ENCODE measurements at regions not wholly inside any gene's neighbourhood (a gene's known extent, or its start where the extent isn't known, plus 50 kb on each side); places are given as distances from the start of the nearest gene placed in this dataset.

GRCh38 chr4:188612659-188613058 lies 473.4 kb downstream of the TRIML1 start:
- H3K4me3 ChIP-seq = no peak overlapping the region
- no peaks in the 10 kb centered on the region for H3K36me3 ChIP-seq
- no peaks in the 10 kb centered on the region for H3K9me3 ChIP-seq (replicated peaks)
- H3K4me1 ChIP-seq (replicated peaks) = no peaks in the 10 kb centered on the region
- no peak overlapping the region for H3K27ac ChIP-seq
- DNase-seq (ENCODE audit: low read depth in 1 of 2, low spot score in 2 of 2) = no peak
- H3K27me3 ChIP-seq (replicated peaks) = no peaks in the 10 kb centered on the region

GRCh38 chr4:188613976-188614375 lies 474.7 kb downstream of the TRIML1 start:
- no peak for DNase-seq (ENCODE audit: low read depth in 1 of 2, low spot score in 2 of 2)
- Histone ChIP-seq H3K9me3 (replicated peaks) (no peaks in the 10 kb centered on the region), H3K27ac (no peak overlapping the region), H3K4me3 (no peak overlapping the region), H3K4me1 (replicated peaks) (no peaks in the 10 kb centered on the region), H3K27me3 (replicated peaks) (no peaks in the 10 kb centered on the region), H3K36me3 (no peaks in the 10 kb centered on the region)

- no peak for DNase-seq (ENCODE audit: low read depth in 1 of 2, low spot score in 2 of 2)
- Histone ChIP-seq H3K9me3 (replicated peaks) (no peaks in the 10 kb centered on the region; the same call in 1 of the 2 replicates), H3K27me3 (replicated peaks) (no peaks in the 10 kb centered on the region), H3K27ac (no peak overlapping the region), H3K36me3 (no peaks in the 10 kb centered on the region), H3K4me1 (replicated peaks) (no peaks in the 10 kb centered on the region), H3K4me3 (no peak overlapping the region)
These were observed 480.4 kb downstream of the TRIML1 start for GRCh38 chr4:188619456-188620149.

- H3K36me3 ChIP-seq = no peaks in the 10 kb centered on the region
- no peaks in the 10 kb centered on the region for H3K27me3 ChIP-seq (replicated peaks)
- no peak overlapping the region for H3K4me3 ChIP-seq
- no peak overlapping the region for H3K27ac ChIP-seq
- no peaks in the 10 kb centered on the region for H3K4me1 ChIP-seq (replicated peaks)
- no peaks in the 10 kb centered on the region; the same call in 1 of the 2 replicates for H3K9me3 ChIP-seq (replicated peaks)
- DNase-seq (ENCODE audit: low read depth in 1 of 2, low spot score in 2 of 2) = no peak
These were observed 481.4 kb downstream of the TRIML1 start for GRCh38 chr4:188620608-188621007.

GRCh38 chr4:188623314-188623854 lies 484.1 kb downstream of the TRIML1 start:
- no peak for DNase-seq (ENCODE audit: low read depth in 1 of 2, low spot score in 2 of 2)
- Histone ChIP-seq H3K27ac (no peak overlapping the region), H3K27me3 (replicated peaks) (no peaks in the 10 kb centered on the region), H3K4me1 (replicated peaks) (no peaks in the 10 kb centered on the region), H3K9me3 (replicated peaks) (no peaks in the 10 kb centered on the region; the same call in 1 of the 2 replicates), H3K4me3 (no peak overlapping the region), H3K36me3 (no peaks in the 10 kb centered on the region)

GRCh38 chr4:188624370-188624769 lies 485.1 kb downstream of the TRIML1 start:
- Histone ChIP-seq H3K36me3 (no peaks in the 10 kb centered on the region), H3K27ac (no peak overlapping the region), H3K4me3 (no peak overlapping the region), H3K4me1 (replicated peaks) (no peaks in the 10 kb centered on the region), H3K27me3 (replicated peaks) (no peaks in the 10 kb centered on the region), H3K9me3 (replicated peaks) (no peaks in the 10 kb centered on the region; the same call in 1 of the 2 replicates)
- no peak for DNase-seq (ENCODE audit: low read depth in 1 of 2, low spot score in 2 of 2)

GRCh38 chr4:188627892-188628291 lies 488.7 kb downstream of the TRIML1 start:
- Histone ChIP-seq H3K27ac (no peak overlapping the region), H3K36me3 (no peaks in the 10 kb centered on the region), H3K9me3 (replicated peaks) (0 out of 2 replicates have a peak, but pooled peaks cover 3% of the 10 kb centered on the region), H3K27me3 (replicated peaks) (no peaks in the 10 kb centered on the region), H3K4me1 (replicated peaks) (no peaks in the 10 kb centered on the region), H3K4me3 (no peak overlapping the region)
- no peak for DNase-seq (ENCODE audit: low read depth in 1 of 2, low spot score in 2 of 2)

GRCh38 chr4:188639479-188640100 lies 500.3 kb downstream of the TRIML1 start:
- H3K4me1 ChIP-seq (replicated peaks) = no peaks in the 10 kb centered on the region
- H3K36me3 ChIP-seq = no peaks in the 10 kb centered on the region
- H3K4me3 ChIP-seq = no peak overlapping the region
- no peaks in the 10 kb centered on the region for H3K27me3 ChIP-seq (replicated peaks)
- no peaks in the 10 kb centered on the region for H3K9me3 ChIP-seq (replicated peaks)
- no peak for DNase-seq (ENCODE audit: low read depth in 1 of 2, low spot score in 2 of 2)
- H3K27ac ChIP-seq = no peak overlapping the region

GRCh38 chr4:188647820-188648370 lies 508.7 kb downstream of the TRIML1 start:
- Histone ChIP-seq H3K27ac (no peak overlapping the region), H3K4me1 (replicated peaks) (no peaks in the 10 kb centered on the region), H3K9me3 (replicated peaks) (no peaks in the 10 kb centered on the region), H3K27me3 (replicated peaks) (no peaks in the 10 kb centered on the region), H3K4me3 (no peak overlapping the region), H3K36me3 (no peaks in the 10 kb centered on the region)
- DNase-seq (ENCODE audit: low read depth in 1 of 2, low spot score in 2 of 2) = no peak

GRCh38 chr4:188649635-188650034 lies 510.4 kb downstream of the TRIML1 start:
- H3K4me1 ChIP-seq (replicated peaks) = no peaks in the 10 kb centered on the region
- H3K36me3 ChIP-seq = no peaks in the 10 kb centered on the region
- H3K27ac ChIP-seq = no peak overlapping the region
- H3K4me3 ChIP-seq = no peak overlapping the region
- H3K27me3 ChIP-seq (replicated peaks) = no peaks in the 10 kb centered on the region
- DNase-seq (ENCODE audit: low read depth in 1 of 2, low spot score in 2 of 2) = no peak
- H3K9me3 ChIP-seq (replicated peaks) = no peaks in the 10 kb centered on the region

GRCh38 chr4:188650516-188650915 lies 511.3 kb downstream of the TRIML1 start:
- Histone ChIP-seq H3K36me3 (no peaks in the 10 kb centered on the region), H3K4me1 (replicated peaks) (no peaks in the 10 kb centered on the region), H3K9me3 (replicated peaks) (no peaks in the 10 kb centered on the region), H3K27ac (no peak overlapping the region), H3K27me3 (replicated peaks) (no peaks in the 10 kb centered on the region), H3K4me3 (no peak overlapping the region)
- DNase-seq (ENCODE audit: low read depth in 1 of 2, low spot score in 2 of 2) = no peak

GRCh38 chr4:188657365-188657764 lies 518.1 kb downstream of the TRIML1 start:
- DNase-seq (ENCODE audit: low read depth in 1 of 2, low spot score in 2 of 2) = no peak

GRCh38 chr4:188658958-188659522 lies 519.8 kb downstream of the TRIML1 start:
- Histone ChIP-seq H3K36me3 (no peaks in the 10 kb centered on the region), H3K27ac (no peak overlapping the region), H3K4me3 (no peak overlapping the region), H3K27me3 (replicated peaks) (no peaks in the 10 kb centered on the region), H3K9me3 (replicated peaks) (no peaks in the 10 kb centered on the region), H3K4me1 (replicated peaks) (no peaks in the 10 kb centered on the region)
- no peak for DNase-seq (ENCODE audit: low read depth in 1 of 2, low spot score in 2 of 2)

More at GRCh38 chr4:188657365-188657764, 518.1 kb downstream of the TRIML1 start:
- Histone ChIP-seq H3K4me3 (no peak overlapping the region), H3K4me1 (replicated peaks) (no peaks in the 10 kb centered on the region), H3K27me3 (replicated peaks) (no peaks in the 10 kb centered on the region), H3K27ac (no peak overlapping the region), H3K9me3 (replicated peaks) (no peaks in the 10 kb centered on the region), H3K36me3 (no peaks in the 10 kb centered on the region)

- Histone ChIP-seq H3K9me3 (replicated peaks) (no peaks in the 10 kb centered on the region), H3K4me3 (no peak overlapping the region), H3K27me3 (replicated peaks) (no peaks in the 10 kb centered on the region), H3K27ac (no peak overlapping the region), H3K4me1 (replicated peaks) (no peaks in the 10 kb centered on the region), H3K36me3 (no peaks in the 10 kb centered on the region)
- no peak for DNase-seq (ENCODE audit: low read depth in 1 of 2, low spot score in 2 of 2)
These were observed 521.6 kb downstream of the TRIML1 start for GRCh38 chr4:188660796-188661195.

All from SJSA1 (cell line).